HG02973 (cell line): ENCODE measurements at regions not wholly inside any gene's neighbourhood (a gene's known extent, or its start where the extent isn't known, plus 50 kb on each side); places are given as distances from the start of the nearest gene placed in this dataset.

Experiments
- ATAC-seq: cut with Tn5 transposase; IDR thresholded peaks from one replicate; pipeline ENCODE4 v1.9.1; 2021; ENCODE audit warnings: moderate library complexity; ENCODE audit not compliant: unreplicated experiment

DNA sequence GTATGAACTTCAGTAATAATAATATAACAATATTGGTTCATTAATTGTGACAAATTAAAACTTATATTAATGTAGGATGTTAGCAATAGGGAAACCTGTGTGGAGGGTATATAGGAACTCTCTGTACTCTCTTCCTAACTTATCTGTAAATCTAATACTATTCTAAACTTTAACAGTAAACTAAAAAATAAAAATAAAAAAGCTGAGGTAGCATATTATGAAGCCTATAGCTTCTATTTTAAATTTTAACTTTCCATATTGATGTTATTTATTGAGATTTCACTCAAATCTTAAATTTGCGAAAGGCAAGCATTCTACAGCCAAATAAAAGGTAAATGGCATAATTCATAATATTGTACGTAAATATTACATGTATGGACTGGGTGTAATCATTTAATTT lies 326.4 kb downstream of the MEI4 start:
- ATAC-seq = no peak

DNA sequence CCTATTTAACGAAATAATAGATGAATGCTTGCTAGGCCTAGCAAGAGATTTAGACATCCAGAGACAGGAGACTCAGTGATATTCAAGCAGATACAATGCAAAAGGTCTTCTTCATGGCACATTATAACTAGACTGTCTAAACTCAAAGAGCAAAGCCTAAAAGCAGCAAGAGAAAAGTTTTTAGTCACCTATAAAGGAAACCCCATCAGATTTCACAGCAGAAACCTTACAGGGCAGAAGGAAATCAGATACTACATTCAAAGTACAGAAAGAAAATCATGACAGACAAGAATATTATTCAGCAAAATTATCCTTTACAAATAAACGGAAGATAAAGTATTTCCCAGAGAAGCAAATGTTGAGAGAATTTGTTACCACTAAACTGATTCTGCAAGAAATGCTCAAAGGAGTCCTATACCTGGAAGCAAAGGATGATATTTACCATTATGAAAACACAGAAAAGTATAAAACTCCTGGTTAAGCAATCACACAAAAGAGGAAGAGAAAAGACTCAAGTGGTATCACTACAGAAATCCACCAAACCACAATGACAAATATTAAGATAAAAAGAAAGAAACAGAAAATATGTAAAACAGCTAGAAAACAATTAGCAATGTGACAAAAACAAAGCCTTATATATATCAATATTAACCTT lies 333.7 kb downstream of the MEI4 start:
- ATAC-seq = peak; percentile 89

GRCh38 chr6:77987035-77987384 lies 334.2 kb downstream of the MEI4 start:
- peak; percentile 23 for ATAC-seq

DNA sequence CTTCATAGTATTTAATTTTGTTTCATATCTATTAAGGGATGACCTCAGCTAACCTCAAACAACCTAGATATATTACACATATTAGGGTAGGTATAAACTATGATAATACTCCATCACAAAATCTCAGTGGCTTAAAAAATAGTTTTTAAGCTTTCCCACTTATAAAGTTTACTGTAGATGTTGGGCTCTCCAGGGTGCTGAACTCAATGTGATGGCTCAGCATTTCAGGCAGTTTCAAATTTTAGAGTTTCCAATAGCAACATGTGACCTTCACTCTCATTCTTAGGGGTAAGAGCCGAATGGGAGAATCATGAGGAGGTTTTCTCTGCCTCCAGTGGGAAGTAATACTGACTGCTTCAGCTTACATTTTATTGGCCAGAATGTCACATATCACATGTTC lies 357.3 kb downstream of the MEI4 start:
- no peak for ATAC-seq

DNA sequence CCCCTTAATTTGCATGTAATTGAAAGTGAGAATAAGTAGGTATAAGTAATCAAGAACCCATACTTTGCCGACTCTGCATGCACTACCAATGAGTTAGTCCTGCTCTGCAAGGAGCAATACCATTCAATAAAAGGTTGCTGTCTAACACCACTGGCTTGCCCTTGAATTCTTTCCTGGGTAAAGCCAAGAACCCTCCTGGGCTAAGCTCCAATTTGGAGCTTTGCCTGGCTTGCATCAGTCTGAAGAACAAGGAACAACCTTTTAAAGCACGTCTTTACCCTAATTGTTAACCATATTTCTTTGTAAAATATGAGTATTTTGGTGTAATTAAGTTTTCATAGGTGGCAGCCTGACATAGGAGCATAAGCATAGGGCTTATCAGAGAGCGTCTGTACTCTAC lies 367.7 kb downstream of the MEI4 start:
- ATAC-seq = no peak

- no peak for ATAC-seq
These were observed 372.7 kb downstream of the MEI4 start for GRCh38 chr6:78025502-78025901.

GRCh38 chr6:78031228-78031627 lies 378.4 kb downstream of the MEI4 start:
- ATAC-seq = no peak

DNA sequence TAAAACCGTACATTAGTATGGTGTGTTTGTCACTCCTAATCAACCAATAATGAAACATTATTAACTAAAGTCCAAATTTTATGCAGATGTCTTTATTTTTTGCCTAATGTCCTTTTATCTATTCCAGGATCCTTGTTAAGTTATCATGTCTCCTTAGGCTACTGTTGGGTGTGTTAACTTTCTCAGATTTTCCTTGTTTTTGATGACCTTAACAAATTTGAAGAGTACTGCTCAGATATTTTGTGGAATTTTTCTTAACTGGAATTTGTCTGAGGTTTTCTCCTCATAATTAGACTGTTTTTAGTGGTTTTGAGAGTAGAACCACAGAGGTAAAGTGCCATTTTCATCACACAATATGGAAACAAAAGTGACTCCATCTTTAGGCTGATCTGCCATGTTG lies 406.3 kb downstream of the MEI4 start:
- no peak for ATAC-seq

GRCh38 chr6:78062993-78063392 lies 410.2 kb downstream of the MEI4 start:
- ATAC-seq = no peak

- ATAC-seq = no peak
These were observed 423.5 kb downstream of the MEI4 start for GRCh38 chr6:78076371-78076770.

GRCh38 chr6:78089531-78089930 lies 436.7 kb downstream of the MEI4 start:
- no peak for ATAC-seq

DNA sequence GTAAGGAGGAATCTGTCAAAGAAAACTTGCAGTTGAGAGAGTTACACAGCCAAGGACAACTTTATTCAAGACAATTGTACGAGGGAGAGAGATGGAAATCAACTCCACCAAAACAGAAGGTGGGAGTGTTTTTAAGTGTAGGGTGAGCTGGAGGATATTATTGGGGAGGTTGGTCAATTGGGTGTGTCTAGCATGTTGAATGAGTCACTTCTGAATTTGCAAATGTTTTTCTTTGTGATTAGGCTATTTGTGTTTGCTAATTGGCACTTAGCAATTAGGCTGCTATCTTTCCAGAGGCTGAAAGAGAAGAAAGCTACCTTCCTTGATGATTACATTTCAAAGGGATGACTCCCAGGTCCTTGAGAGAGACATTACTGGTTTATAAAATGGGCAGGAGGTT lies 441.1 kb downstream of the MEI4 start:
- no peak for ATAC-seq

DNA sequence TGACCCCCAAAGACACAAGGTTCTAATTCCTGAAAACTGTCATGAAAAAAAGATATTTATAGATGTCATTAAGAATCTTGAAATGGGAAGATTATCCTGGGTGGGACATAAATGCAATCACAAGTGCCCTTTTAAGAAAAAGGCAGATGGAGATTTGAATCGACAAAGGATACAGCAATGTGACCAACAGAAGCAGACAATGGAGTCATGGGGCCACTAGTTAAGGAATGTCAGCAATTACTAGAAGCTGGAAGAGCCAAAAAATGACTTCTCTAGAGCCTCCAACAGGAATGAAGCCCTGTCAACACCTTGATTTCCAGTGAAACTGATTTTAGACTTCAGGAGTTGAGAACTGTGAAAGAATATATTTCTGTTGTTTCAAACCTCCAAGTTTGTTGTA lies 448.5 kb downstream of the MEI4 start:
- ATAC-seq = no peak

GRCh38 chr6:78110641-78111040 lies 457.8 kb downstream of the MEI4 start:
- no peak for ATAC-seq

GRCh38 chr6:78117966-78118365 lies 465.1 kb downstream of the MEI4 start:
- no peak for ATAC-seq

DNA sequence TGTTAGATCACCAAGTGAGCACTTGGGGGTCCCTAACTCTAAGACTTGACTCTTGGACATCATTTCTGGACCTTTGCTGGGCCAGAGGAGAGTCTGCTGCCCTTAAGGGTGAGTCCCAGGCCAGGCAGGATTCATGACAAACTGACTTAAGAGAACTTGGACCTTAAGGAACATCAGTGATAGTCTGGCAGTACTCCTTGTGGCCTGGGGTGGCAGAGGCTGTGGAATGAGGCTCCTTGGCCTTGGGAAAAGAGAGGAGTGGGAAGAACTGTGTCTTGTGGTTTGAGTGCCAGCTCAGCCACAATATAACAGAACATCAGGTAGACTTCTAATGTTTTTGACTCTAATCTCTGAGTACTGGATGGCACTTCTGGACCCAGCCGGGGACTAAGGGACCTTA lies 478.7 kb downstream of the MEI4 start:
- ATAC-seq = no peak

- no peak for ATAC-seq
These were observed 480.0 kb downstream of the MEI4 start for GRCh38 chr6:78132671-78133410.

DNA sequence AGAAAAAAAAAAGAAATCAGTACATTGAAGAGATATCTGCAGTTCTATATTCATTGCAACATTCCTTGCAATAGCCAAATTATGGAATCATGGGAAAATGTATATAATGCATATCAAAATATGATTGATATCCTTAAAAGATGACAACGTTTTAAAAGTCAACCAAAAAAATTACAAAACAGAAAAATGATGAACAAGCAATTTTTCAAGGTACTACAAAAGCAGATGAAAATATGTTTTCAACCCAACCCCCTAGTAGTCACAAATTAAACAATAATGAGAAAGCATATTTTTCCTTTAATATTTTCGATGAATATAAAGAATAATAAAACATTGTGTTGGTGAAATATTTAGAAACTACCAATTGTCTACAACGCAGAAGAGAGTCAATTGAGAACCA lies 497.6 kb downstream of the MEI4 start:
- no peak for ATAC-seq

GRCh38 chr6:78153976-78154375 lies 501.1 kb downstream of the MEI4 start:
- ATAC-seq = no peak

GRCh38 chr6:78157606-78158005 lies 504.8 kb downstream of the MEI4 start:
- ATAC-seq = no peak

- ATAC-seq = no peak
These were observed 536.1 kb downstream of the MEI4 start for GRCh38 chr6:78188891-78189290.

GRCh38 chr6:78192057-78192456 lies 539.2 kb downstream of the MEI4 start:
- ATAC-seq = no peak

DNA sequence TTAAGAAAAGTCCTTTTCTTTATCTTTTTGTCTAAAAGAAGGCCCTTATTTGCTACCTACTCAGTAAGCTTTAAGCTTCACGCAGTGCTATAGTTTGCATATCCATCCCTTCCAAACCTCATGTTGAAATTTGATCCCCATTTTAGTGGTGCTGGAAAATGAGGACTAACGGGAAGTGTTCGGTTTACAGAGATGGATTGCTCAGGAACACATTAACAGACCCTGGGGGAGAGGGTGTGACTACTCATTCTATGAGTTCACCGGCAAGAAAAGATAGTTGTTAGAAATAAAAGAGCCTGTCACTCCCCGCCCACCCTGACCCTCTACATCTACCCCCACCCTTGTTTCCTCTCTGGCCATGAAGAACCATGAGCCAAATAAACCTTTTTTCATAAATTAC lies 546.2 kb downstream of the MEI4 start:
- no peak for ATAC-seq
